Hematopoietic multipotent progenitor cell (in vitro differentiated cells): ENCODE measurements at regions not wholly inside any gene's neighbourhood (a gene's known extent, or its start where the extent isn't known, plus 50 kb on each side); places are given as distances from the start of the nearest gene placed in this dataset.

ENCODE experiments used
- DNase-seq, 3 donors: peaks; one replicate each; pipeline ENCODE4 v3.0.0-alpha.2; 2011 to 2015; ENCODE audit warnings: low read depth in 2 of 3, low spot score in 2 of 3

DNA sequence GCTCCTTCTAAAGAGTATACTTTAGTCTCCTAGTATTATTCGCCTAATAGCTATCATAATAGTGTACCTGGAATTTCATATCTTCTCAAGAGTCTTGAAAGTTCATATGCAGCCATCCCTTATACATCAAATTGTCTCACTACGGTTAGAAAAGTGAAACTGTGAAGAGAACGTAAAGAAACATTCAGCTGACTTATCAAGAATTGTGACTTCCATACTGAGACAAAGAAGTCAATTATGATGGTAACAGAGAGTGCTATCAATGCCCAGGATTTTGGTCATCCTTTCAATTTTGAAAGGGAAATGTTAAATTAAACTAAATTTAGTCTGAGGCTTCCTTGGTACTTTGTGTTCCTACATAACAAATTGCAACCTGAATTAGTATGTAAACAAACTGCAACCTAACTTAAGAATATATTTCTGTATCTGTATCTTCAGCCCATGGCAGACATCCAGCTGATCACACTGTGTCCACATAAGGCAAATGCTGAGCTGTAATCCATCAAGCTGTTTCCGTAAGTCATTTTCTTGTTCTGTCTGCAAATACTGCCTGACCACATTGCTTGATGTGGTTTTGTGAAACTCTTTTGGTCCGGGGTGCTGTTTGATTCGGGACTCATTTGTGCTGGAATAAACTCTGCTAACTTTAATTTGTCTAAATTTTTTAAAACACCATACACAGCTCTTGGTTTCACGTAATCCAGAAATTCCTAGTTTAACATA is 469.6 kb downstream of the SI start:
- DNase-seq, result no peak

GRCh38 chr3:164604687-164605086 is 473.6 kb downstream of the SI start:
- DNase-seq, result no peak

DNA sequence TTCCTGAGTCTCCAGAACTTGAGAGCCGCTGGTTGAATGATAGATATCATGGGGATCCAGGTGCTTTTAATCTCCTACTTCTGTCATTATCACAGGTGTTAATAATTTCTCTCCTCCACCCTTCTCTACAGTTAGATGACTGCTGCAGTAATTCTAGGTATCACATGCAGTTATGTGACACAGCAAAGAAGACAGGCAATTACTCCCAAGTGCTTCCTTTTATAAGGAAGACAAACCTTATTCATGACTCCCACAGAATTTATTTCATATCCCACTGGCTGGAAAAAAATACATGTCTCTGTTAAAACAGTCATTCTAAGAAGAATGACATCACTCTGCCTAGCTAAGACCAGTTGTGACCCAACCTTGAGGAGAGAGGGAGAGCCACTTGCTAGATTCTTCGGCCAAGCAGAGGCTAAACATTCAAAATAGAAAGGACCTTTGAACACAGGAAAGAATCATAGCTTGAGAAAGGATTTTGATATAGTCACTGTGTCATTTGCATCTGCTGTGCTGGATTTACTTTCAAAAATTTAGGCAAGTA is 500.6 kb downstream of the SI start:
- DNase-seq, result no peak

GRCh38 chr3:164572436-164572835 is 505.9 kb downstream of the SI start:
- no peak for DNase-seq

GRCh38 chr3:164550857-164551256 is 527.4 kb downstream of the SI start:
- DNase-seq, result no peak

DNA sequence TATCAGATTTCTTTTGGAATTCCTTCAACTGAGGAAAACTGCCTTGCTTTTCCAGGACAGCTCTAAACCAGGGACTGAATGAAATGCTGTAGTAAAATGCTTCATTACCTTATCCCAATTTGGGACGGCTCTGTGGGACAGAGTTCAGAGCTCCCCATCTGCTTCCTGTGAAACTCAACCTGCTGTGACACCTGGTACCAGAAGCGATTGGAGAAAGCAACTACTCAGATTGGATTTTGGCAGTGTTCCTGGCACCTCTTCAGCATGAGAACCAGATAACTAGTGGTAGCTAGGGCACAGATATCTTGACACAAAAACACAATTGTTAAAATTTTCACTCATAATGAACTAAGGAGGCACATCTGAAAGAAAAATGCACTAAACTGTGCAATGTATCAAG is 539.1 kb downstream of the SI start:
- no peak for DNase-seq

GRCh38 chr3:164537485-164537884 is 540.8 kb downstream of the SI start:
- DNase-seq, result no peak

GRCh38 chr3:164533275-164533674 is 545.0 kb downstream of the SI start:
- no peak for DNase-seq

DNA sequence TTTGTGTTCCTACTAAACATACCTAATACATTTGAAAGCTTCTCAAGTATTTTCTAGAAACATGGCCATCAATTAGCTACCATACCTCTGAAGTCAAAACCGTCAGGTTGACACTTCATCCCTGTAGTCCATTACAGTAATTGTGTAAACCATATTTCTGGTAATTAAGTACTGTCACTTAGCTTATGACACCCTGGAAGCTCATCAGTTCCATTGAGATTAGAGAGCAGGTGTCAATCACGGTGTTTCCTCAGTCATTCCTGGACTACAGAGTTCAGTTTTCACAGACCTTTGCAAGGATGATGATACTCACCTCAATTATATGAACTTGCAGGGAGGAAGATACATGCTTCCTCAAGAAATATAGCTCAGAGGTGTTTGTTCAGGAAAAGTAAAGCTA is 552.0 kb downstream of the SI start:
- no peak for DNase-seq

DNA sequence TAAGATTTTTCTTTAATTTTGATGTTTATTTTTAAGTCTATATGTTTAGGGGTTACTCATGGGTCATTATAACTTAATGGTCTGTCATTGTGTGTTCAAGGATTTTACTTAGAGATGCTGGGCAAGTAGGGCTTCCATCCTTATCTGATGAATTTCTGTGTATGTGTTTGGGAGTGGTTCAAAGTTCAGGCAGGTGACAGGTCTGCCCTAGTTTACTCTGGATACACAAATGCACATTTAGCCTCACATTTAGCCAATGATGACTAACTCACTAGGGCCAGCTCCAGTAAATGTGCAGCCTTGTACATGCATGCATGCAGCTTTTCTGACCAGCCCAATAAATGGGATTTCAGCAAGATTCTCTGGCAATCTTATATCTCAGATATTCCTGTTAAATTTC is 554.1 kb downstream of the SI start:
- no peak for DNase-seq

- no peak for DNase-seq
Measured at GRCh38 chr3:164522073-164522763, 556.1 kb downstream of the SI start.

DNA sequence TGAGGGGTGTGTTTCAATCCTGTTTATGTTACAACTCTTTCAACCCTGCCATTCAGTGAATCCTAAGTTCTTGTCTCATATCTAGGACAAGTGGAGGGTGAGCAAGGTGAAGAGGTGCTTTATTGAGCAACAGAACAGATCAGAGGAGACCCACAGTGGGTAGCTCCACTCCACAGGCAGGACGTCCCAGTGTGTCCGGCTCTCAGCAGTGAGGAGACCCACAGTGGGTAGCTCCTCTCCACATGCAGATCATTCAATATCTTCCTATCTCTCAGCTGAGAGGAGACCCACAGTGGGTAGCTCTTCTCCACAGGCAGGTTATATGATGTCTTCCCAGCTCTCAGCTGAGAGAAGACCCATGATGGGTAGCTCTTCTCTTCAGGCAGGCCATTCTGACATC is 556.7 kb downstream of the SI start:
- no peak for DNase-seq

DNA sequence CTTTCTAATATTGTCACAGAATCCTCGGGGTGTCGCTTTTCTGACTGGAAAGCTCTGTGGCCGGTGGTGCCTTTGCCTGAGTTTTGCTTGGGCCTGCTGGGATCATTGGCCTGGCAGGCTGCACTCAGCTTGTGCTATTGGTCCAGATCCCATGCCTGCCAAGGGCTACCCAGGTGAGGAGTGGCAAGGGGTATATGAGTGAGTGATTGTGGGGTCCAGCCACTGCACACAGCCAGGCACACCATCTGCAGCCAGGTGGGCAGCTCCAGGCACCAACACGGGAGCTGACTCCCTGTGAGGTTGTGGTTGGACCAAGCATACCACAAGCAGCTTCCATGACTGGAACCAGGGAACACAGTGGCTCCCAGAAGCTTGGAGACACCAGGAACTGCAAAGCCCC is 557.2 kb downstream of the SI start:
- DNase-seq, result no peak

DNA sequence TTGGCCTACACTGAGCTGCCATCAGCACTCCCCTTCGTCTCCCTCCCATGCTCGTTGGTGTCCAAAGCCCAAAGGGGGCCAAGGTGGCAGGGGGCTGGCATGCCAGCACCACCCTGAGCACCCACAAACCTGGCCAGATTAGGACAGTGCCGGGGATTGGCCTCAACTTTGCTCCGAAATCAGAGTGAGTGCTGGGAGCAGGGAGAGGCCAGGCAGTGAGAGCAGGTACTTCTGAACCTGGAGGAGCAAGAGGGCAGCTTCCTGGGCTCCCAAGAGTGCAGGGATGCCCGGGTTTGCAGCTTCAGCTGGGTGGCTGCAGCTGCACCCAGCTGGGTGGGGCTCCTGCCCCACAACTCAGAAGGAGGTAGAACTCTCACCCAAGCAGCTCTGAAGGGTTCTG is 563.0 kb downstream of the SI start:
- no peak for DNase-seq

- no peak for DNase-seq
Measured at GRCh38 chr3:164514576-164514975, 563.7 kb downstream of the SI start.

- no peak for DNase-seq
Measured at GRCh38 chr3:164507886-164508285, 570.4 kb downstream of the SI start.

DNA sequence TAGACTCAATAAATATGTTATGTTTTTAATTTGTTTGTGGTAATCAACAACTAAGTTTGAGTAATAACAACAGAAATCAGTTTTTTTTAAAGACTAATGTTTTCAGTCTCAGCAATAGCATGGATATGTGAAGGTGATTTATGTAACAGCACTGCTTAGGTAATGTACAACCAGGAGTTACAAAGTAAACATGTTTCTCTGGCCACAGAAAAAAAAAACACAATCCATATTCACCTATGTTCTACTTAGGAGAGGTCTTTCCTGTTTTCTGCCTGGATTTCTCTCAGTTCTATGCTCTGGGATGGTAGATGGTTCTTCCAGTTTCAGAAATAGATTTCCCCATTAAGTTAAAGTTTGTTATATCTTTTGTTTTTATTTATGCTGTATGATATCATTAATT is 579.4 kb downstream of the SI start:
- DNase-seq, result no peak

- no peak for DNase-seq
Measured at GRCh38 chr3:164488893-164489292, 589.4 kb downstream of the SI start.

- DNase-seq, result no peak
Measured at GRCh38 chr3:164486150-164486549, 592.1 kb downstream of the SI start.

DNA sequence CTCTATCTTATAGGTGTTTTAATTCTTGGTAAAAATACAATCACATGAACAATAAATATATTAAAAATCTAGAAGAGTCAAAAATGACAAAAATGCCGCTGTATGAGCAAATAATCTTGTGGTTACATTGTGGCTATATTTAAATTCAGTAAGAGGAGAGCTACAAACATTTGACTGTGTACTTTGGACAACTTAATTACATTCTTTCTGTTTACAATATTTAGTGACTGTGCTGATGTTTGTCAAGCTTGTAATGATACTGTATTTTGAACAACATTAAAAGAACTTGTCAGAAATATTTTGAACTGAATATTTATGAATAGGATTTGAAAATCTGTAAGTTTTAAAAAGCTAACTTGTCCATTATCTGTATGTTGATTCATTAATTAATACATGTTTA is 598.3 kb downstream of the SI start:
- DNase-seq, result no peak

DNA sequence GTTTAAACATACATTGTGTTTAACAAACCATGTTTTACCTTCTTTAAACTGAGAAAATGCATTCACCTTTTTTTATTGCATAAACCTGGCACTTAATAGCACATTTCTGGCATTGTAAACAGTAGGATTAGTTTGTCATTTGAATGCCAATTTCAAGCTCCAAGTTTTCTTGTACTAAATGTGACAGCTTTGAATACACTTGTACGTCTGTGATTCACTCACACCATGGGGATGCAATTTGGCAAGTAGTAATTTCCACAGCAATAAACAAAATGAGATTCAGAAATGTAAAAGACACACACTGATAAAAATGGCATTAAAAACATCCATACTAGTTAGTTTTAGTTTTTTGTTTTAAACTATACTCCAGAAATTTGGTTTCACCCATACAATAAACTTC is 598.9 kb downstream of the SI start:
- no peak for DNase-seq

DNA sequence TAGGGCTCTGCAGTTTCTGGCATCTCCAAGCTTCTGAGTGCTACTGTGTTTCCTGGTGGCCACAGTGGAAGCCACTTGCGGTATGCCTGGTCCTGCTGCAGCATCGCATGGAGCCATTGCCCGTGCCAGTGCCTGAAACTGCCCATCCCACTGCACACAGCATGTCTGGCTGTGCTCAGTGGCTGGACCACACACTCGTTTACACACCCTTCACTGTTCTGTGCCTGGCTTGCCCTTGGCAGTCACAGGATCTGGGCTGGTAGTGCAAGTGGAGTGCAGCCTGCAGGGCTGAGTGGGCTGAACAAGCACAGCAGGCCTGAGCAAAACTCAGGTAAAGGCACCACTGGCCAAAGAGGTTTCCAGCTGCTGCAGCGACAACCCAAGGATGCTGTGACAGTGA is 600.0 kb downstream of the SI start:
- no peak for DNase-seq
